Smooth muscle cell (in vitro differentiated cells): ENCODE measurements at regions not wholly inside any gene's neighbourhood (a gene's known extent, or its start where the extent isn't known, plus 50 kb on each side); places are given as distances from the start of the nearest gene placed in this dataset.

ENCODE experiments used
- DNase-seq: peaks from one replicate; lab custom pipeline; 2025; ENCODE audit not compliant: unreplicated experiment; lab: John Stamatoyannopoulos, UW
- H2AFZ ChIP-seq: fragments of 200-600 bp; sonication (generic); 2 replicates; pipeline ENCODE4 v1.6.0; 2016; ENCODE audit warnings: antibody characterized with exemption, low read depth, mild to moderate bottlenecking
- H3F3A ChIP-seq: fragments of 200-600 bp; sonication (generic); 2 replicates; pipeline ENCODE4 v1.6.0; 2017; ENCODE audit warnings: antibody characterized with exemption, low read depth
- H3K27ac ChIP-seq: fragments of 200-600 bp; sonication (generic); 2 replicates; pipeline ENCODE4 v1.5.1; 2016; ENCODE audit warnings: low read depth, mild to moderate bottlenecking
- H3K27me3 ChIP-seq: fragments of 200-600 bp; sonication (generic); 2 replicates; pipeline ENCODE4 v1.6.1; 2016; ENCODE audit warnings: low read depth, mild to moderate bottlenecking
- H3K36me3 ChIP-seq: fragments of 200-600 bp; sonication (generic); 2 replicates; pipeline ENCODE4 v1.5.1; 2016; ENCODE audit warnings: low read depth
- H3K4me1 ChIP-seq: fragments of 200-600 bp; sonication (generic); 2 replicates; pipeline ENCODE4 v1.5.1; 2016; ENCODE audit warnings: low read depth
- H3K4me2 ChIP-seq: fragments of 200-600 bp; sonication (generic); 2 replicates; pipeline ENCODE4 v1.6.0; 2016; ENCODE audit warnings: mild to moderate bottlenecking
- H3K4me3 ChIP-seq: fragments of 200-600 bp; sonication (generic); 2 replicates; pipeline ENCODE4 v1.5.1; 2016; ENCODE audit warnings: mild to moderate bottlenecking
- H3K79me2 ChIP-seq: fragments of 200-600 bp; sonication (generic); 2 replicates; pipeline ENCODE4 v1.6.0; 2016; ENCODE audit warnings: low read depth, mild to moderate bottlenecking
- H3K9ac ChIP-seq: fragments of 200-600 bp; sonication (generic); 2 replicates; pipeline ENCODE4 v1.6.0; 2016; ENCODE audit warnings: low read depth
- H3K9me3 ChIP-seq: fragments of 200-600 bp; sonication (generic); replicated peaks from 2 replicates; pipeline ENCODE4 v1.5.1; 2016; ENCODE audit warnings: low read depth
- H4K20me1 ChIP-seq: fragments of 200-600 bp; sonication (generic); 2 replicates; pipeline ENCODE4 v1.6.0; 2016; ENCODE audit warnings: low read depth
- WGBS: methylation state at CpG from one replicate; pipeline ENCODE4 v1.1.7; 2016; ENCODE audit warnings: low lambda C conversion rate; 5-methylcytosine and 5-hydroxymethylcytosine counted together
- TF ChIP-seq, protein P1 (sequence below): fragments of 200-600 bp; sonication (generic); IDR thresholded peaks from 2 replicates; pipeline ENCODE4 v1.5.1; 2017; ENCODE audit warnings: borderline replicate concordance, mild to moderate bottlenecking, antibody characterized with exemption; ENCODE audit not compliant: insufficient read depth, poor library complexity, severe bottlenecking

DNA sequence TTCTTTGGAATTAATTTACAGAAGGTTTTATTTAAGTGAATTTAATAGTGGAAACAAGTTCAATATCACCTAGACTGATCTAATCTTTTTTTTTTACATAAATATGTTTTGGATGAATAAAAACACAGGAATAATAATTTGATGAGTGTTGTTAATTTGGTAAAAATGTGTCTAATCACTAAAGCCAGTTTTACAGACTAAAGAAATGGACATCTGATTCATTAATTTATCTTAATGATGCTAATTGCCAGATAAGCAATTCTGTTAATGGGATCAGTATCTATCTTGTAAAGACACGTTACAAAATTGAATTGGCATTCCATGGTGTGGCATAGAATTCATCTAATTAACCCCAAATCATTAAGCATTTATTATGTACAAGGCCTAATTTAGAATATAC, 743.3 kb upstream of the CDH6 start:
- Histone ChIP-seq H3K9ac (no peak overlapping the region), H3K4me3 (no peak overlapping the region), H4K20me1 (no peaks in the 10 kb centered on the region), H3K79me2 (no peaks in the 10 kb centered on the region), H3K27me3 (no peaks in the 10 kb centered on the region), H3K4me2 (no peak overlapping the region), H3K9me3 (no peaks in the 10 kb centered on the region), H2AFZ (no peak overlapping the region), H3F3A (no peaks in the 10 kb centered on the region), H3K36me3 (no peaks in the 10 kb centered on the region), H3K4me1 (no peaks in the 10 kb centered on the region), H3K27ac (no peak overlapping the region)
- TF ChIP-seq, protein P1, sequence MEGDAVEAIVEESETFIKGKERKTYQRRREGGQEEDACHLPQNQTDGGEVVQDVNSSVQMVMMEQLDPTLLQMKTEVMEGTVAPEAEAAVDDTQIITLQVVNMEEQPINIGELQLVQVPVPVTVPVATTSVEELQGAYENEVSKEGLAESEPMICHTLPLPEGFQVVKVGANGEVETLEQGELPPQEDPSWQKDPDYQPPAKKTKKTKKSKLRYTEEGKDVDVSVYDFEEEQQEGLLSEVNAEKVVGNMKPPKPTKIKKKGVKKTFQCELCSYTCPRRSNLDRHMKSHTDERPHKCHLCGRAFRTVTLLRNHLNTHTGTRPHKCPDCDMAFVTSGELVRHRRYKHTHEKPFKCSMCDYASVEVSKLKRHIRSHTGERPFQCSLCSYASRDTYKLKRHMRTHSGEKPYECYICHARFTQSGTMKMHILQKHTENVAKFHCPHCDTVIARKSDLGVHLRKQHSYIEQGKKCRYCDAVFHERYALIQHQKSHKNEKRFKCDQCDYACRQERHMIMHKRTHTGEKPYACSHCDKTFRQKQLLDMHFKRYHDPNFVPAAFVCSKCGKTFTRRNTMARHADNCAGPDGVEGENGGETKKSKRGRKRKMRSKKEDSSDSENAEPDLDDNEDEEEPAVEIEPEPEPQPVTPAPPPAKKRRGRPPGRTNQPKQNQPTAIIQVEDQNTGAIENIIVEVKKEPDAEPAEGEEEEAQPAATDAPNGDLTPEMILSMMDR = no peak
- WGBS = 90% methylated on average over 1 of the region's 1 CpG
- no peak for DNase-seq

DNA sequence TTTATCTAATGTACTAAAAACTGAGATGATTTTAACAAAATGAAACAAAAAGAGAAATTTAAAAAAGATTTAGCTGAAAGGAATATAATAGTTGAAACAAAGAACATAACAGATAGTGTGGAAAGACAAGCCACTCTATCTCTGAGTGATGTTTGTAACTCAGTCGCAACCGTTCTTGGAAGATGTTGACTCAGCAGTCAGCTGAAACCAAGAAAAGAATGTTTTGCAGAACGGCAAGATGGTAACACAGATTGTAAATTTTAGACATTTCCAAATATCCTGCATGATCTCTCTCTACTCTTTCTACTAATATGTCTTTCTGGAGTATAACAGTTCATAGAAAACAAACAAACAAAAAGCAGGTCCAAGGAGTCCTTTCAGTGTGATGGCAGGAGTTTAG, 746.1 kb upstream of the CDH6 start:
- Histone ChIP-seq H4K20me1 (no peaks in the 10 kb centered on the region), H3K9ac (no peak overlapping the region), H3K79me2 (no peaks in the 10 kb centered on the region), H3K4me3 (no peak overlapping the region), H3K9me3 (no peaks in the 10 kb centered on the region), H3K27ac (no peak overlapping the region), H3K36me3 (no peaks in the 10 kb centered on the region), H2AFZ (no peak overlapping the region), H3K4me1 (no peaks in the 10 kb centered on the region), H3F3A (no peaks in the 10 kb centered on the region), H3K4me2 (no peak overlapping the region), H3K27me3 (no peaks in the 10 kb centered on the region)
- DNase-seq = no peak
- TF ChIP-seq, protein P1 = no peak
- WGBS = 85% methylated on average over 3 of the region's 3 CpGs

DNA sequence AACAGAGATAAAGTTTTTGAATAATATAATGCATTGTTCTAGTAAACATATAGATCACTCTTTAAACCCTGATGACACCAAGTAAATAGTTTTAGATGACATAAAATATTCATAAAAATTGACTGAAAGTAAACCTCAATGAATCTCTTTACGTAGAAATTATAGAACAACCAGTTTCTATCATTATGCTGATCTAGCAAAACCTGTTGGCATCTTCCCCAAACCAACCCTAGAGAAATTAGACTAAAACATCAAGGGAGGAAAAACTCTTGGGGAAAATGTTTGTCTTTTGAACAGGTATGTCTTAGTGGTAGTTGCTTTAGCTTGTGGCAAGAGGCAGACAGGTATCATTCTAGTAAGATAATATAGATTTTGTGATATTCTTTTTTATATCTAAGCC, 747.0 kb upstream of the CDH6 start:
- no peak for DNase-seq
- no peaks in the 10 kb centered on the region for H3F3A ChIP-seq
- H2AFZ ChIP-seq = no peak overlapping the region
- no peaks in the 10 kb centered on the region for H3K79me2 ChIP-seq
- H3K27me3 ChIP-seq = no peaks in the 10 kb centered on the region
- no peak overlapping the region for H3K27ac ChIP-seq
- no peaks in the 10 kb centered on the region for H4K20me1 ChIP-seq
- 91% methylated on average over 1 of the region's 1 CpG for WGBS
- no peaks in the 10 kb centered on the region for H3K36me3 ChIP-seq
- H3K9ac ChIP-seq = no peak overlapping the region
- TF ChIP-seq, protein P1 = no peak
- H3K4me3 ChIP-seq = no peak overlapping the region
- H3K4me1 ChIP-seq = no peaks in the 10 kb centered on the region
- H3K9me3 ChIP-seq = no peaks in the 10 kb centered on the region
- no peak overlapping the region for H3K4me2 ChIP-seq

DNA sequence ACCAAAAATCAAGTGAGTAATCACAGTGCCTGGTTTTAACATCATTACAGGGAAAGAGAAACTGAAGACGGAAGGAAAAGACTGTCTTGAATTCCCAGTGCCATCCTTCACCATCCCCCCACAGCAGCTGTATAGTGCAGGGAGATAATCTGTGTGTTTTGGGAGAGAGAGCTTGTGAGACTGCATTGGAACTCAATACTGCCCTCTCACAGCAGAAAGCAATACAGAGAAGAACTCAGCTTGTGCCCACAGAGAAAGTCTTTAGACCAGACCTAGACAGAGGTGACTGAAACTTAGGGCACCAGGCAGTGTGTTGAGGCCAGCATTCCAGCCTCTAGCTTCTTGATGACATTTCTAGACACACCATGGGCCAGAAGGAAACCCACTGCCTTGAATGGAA, 754.7 kb upstream of the CDH6 start:
- Histone ChIP-seq H3K4me2 (no peak overlapping the region), H3K27me3 (no peaks in the 10 kb centered on the region), H4K20me1 (no peaks in the 10 kb centered on the region), H2AFZ (no peak overlapping the region), H3K9ac (no peak overlapping the region), H3K79me2 (no peaks in the 10 kb centered on the region), H3K4me1 (no peaks in the 10 kb centered on the region), H3K27ac (no peak overlapping the region), H3K9me3 (peaks cover 3% of the 10 kb centered on the region), H3F3A (no peaks in the 10 kb centered on the region), H3K4me3 (no peak overlapping the region), H3K36me3 (no peaks in the 10 kb centered on the region)
- TF ChIP-seq, protein P1 = no peak
- 84% methylated on average over 1 of the region's 1 CpG for WGBS
- no peak for DNase-seq
